K562 (cell line): ENCODE measurements at regions not wholly inside any gene's neighbourhood (a gene's known extent, or its start where the extent isn't known, plus 50 kb on each side); places are given as distances from the start of the nearest gene placed in this dataset.

Experiments used
- CHD7 ChIP-seq: fragments of 200-600 bp; sonication (generic); IDR thresholded peaks from one replicate; pipeline ENCODE4 v1.6.1; 2012; ENCODE audit warnings: mild to moderate bottlenecking, low read depth, low read length, inconsistent platforms
- RBM39 ChIP-seq: fragments of 200-400 bp; formaldehyde crosslinking; optimal IDR thresholded peaks from 2 replicates; pipeline ENCODE3; 2018; ENCODE audit warnings: low read depth, low read length
- RREB1 ChIP-seq: fragments of 250-450 bp; sonication (Bioruptor Pico); IDR thresholded peaks from 2 replicates; pipeline ENCODE4 v1.4.0; 2020

- TF ChIP-seq CHD7 (no peak), RREB1 (CRISPR knock-in tag) (no peak), RBM39 (no peak)
These were observed 266.7 kb downstream of the EMP1 start (continued) for GRCh38 chr12:13463189-13463588.
